GM23338 (cell line): ENCODE measurements at regions not wholly inside any gene's neighbourhood (a gene's known extent, or its start where the extent isn't known, plus 50 kb on each side); places are given as distances from the start of the nearest gene placed in this dataset.

ENCODE experiments used
- ATAC-seq: fragments of 200-7000 bp; cut with Tn5 transposase; 3 replicates; pipeline ENCODE4 v1.9.1; 2020
- DNase-seq: peaks from one replicate; pipeline ENCODE4 v3.0.0-alpha.2; 2015; ENCODE audit warnings: low spot score
- H2AFZ ChIP-seq: fragments of 200-600 bp; sonication (generic); 2 replicates; pipeline ENCODE4 v1.8.0; 2016; ENCODE audit warnings: antibody characterized with exemption, mild to moderate bottlenecking, moderate library complexity
- H3F3A ChIP-seq: fragments of 200-600 bp; sonication (generic); replicated peaks from 2 replicates; pipeline ENCODE4 v1.8.0; 2017; ENCODE audit warnings: antibody characterized with exemption, mixed run types, low read depth
- H3K27ac ChIP-seq: fragments of 200-600 bp; sonication (generic); 2 replicates; pipeline ENCODE4 v1.6.1; 2016; ENCODE audit warnings: low read depth
- H3K27me3 ChIP-seq: fragments of 200-600 bp; sonication (generic); 2 replicates; pipeline ENCODE4 v1.8.0; 2016; ENCODE audit warnings: mild to moderate bottlenecking, mixed run types, moderate library complexity; ENCODE audit not compliant: insufficient read depth
- H3K36me3 ChIP-seq: fragments of 200-600 bp; sonication (generic); 2 replicates; pipeline ENCODE4 v1.8.0; 2016; ENCODE audit warnings: mild to moderate bottlenecking; ENCODE audit not compliant: insufficient read depth
- H3K4me1 ChIP-seq: fragments of 200-600 bp; sonication (generic); 2 replicates; pipeline ENCODE4 v1.8.0; 2016; ENCODE audit warnings: mild to moderate bottlenecking, moderate library complexity; ENCODE audit not compliant: insufficient read depth
- H3K4me2 ChIP-seq: fragments of 200-600 bp; sonication (generic); 2 replicates; pipeline ENCODE4 v1.7.1; 2017; ENCODE audit warnings: mixed run types
- H3K4me3 ChIP-seq: fragments of 200-600 bp; sonication (generic); 2 replicates; pipeline ENCODE4 v1.6.1; 2016; ENCODE audit warnings: mixed run types
- H3K79me2 ChIP-seq: fragments of 200-600 bp; sonication (generic); replicated peaks from 2 replicates; pipeline ENCODE4 v1.8.0; 2017; ENCODE audit warnings: mild to moderate bottlenecking; ENCODE audit not compliant: insufficient read depth
- H3K9me2 ChIP-seq: fragments of 200-600 bp; sonication (generic); 2 replicates; pipeline ENCODE4 v1.8.0; 2017; ENCODE audit not compliant: insufficient read depth
- H4K20me1 ChIP-seq: fragments of 200-600 bp; sonication (generic); replicated peaks from 2 replicates; pipeline ENCODE4 v1.8.0; 2017; ENCODE audit warnings: mild to moderate bottlenecking; ENCODE audit not compliant: insufficient read depth
- H3K27ac Mint-ChIP-seq: 2 replicates; pipeline ENCODE4 v1.8.0; 2020; ENCODE audit warnings: inconsistent platforms, mild to moderate bottlenecking, moderate library complexity, mixed read lengths
- H3K27me3 Mint-ChIP-seq: 3 replicates; pipeline ENCODE4 v1.8.0; 2022; ENCODE audit warnings: low read depth, mild to moderate bottlenecking, moderate library complexity, mixed read lengths, inconsistent platforms; ENCODE audit not compliant: insufficient read depth, poor library complexity
- H3K36me3 Mint-ChIP-seq: 3 replicates; pipeline ENCODE4 v1.8.0; 2021; ENCODE audit warnings: low read depth, mild to moderate bottlenecking, inconsistent platforms, moderate library complexity, mixed read lengths
- H3K4me1 Mint-ChIP-seq: 3 replicates; pipeline ENCODE4 v1.8.0; 2020; ENCODE audit warnings: mild to moderate bottlenecking, inconsistent platforms, mixed read lengths
- H3K4me3 Mint-ChIP-seq: 3 replicates; pipeline ENCODE4 v1.8.0; 2021; ENCODE audit warnings: moderate library complexity, mild to moderate bottlenecking, inconsistent platforms, mixed read lengths
- H3K9me3 Mint-ChIP-seq: 3 replicates; pipeline ENCODE4 v1.8.0; 2020; ENCODE audit warnings: moderate library complexity, mild to moderate bottlenecking, inconsistent platforms, mixed read lengths
- CREB1 ChIP-seq: fragments of 250-450 bp; sonication (Bioruptor Pico); IDR thresholded peaks from 2 replicates; pipeline ENCODE4 v1.5.0; 2020; ENCODE audit warnings: low read depth, mild to moderate bottlenecking, moderate library complexity
- ETS1 ChIP-seq: IDR thresholded peaks from 2 replicates; pipeline ENCODE4 v1.6.1; 2016; ENCODE audit warnings: antibody characterized with exemption
- EZH2phosphoT487 ChIP-seq: fragments of 200-600 bp; sonication (generic); IDR thresholded peaks from one replicate; pipeline ENCODE4 v1.8.1; 2018; ENCODE audit warnings: antibody characterized with exemption; ENCODE audit not compliant: unreplicated experiment
- JUNB ChIP-seq: IDR thresholded peaks from one replicate; pipeline ENCODE4 v1.6.1; 2016; ENCODE audit warnings: antibody characterized with exemption; ENCODE audit not compliant: unreplicated experiment
- REST ChIP-seq: IDR thresholded peaks from one replicate; pipeline ENCODE4 v1.6.1; 2018; ENCODE audit warnings: antibody characterized with exemption; ENCODE audit not compliant: unreplicated experiment
- ZNF114 ChIP-seq: fragments of 250-450 bp; sonication (Bioruptor Pico); IDR thresholded peaks from 2 replicates; pipeline ENCODE4 v1.5.0; 2020; ENCODE audit warnings: mild to moderate bottlenecking, moderate library complexity
- ZNF331 ChIP-seq: fragments of 250-450 bp; sonication (Bioruptor Pico); IDR thresholded peaks from 2 replicates; pipeline ENCODE4 v1.5.0; 2020; ENCODE audit warnings: low read depth, mild to moderate bottlenecking, moderate library complexity
- TF ChIP-seq, protein P1 (sequence below), 2 experiments: fragments of 200-600 bp in 1 of 2; sonication (generic) in 1 of 2; conservative IDR thresholded peaks; 2 replicates each; pipeline versions ENCODE4 v1.5.1 to v1.6.1; 2016 to 2017; ENCODE audit warnings: antibody characterized with exemption in 2 of 2, low read depth in 2 of 2, mild to moderate bottlenecking in 2 of 2, moderate library complexity in 1 of 2

- Mint-ChIP-seq H3K4me1 (no peaks in the 10 kb centered on the region), H3K27me3 (no peaks in the 10 kb centered on the region), H3K27ac (no peak overlapping the region), H3K9me3 (no peaks in the 10 kb centered on the region), H3K4me3 (no peak overlapping the region), H3K36me3 (no peaks in the 10 kb centered on the region)
- ATAC-seq, result no peak
- no peaks in the 10 kb centered on the region for H3K79me2 ChIP-seq
- no peak overlapping the region for H3K4me2 ChIP-seq
- H3K4me3 ChIP-seq, result no peak overlapping the region
- no peaks in the 10 kb centered on the region for H3F3A ChIP-seq
- no peak for DNase-seq
- H3K36me3 ChIP-seq, result no peaks in the 10 kb centered on the region
- H3K4me1 ChIP-seq, result no peaks in the 10 kb centered on the region
- H2AFZ ChIP-seq, result no peak overlapping the region
- no peaks in the 10 kb centered on the region for H3K27me3 ChIP-seq
- H3K27ac ChIP-seq, result no peak overlapping the region
- TF ChIP-seq ZNF331 (CRISPR knock-in tag) (no peak), ZNF114 (no peak), EZH2phosphoT487 (no peak)
- no peaks in the 10 kb centered on the region for H3K9me2 ChIP-seq
- no peaks in the 10 kb centered on the region for H4K20me1 ChIP-seq
These were observed 186.7 kb downstream of the MAT2B start for GRCh38 chr5:163692091-163692490.

GRCh38 chr5:163695830-163696578 is 190.6 kb downstream of the MAT2B start:
- no peak overlapping the region for H3K4me2 ChIP-seq
- H3K4me1 Mint-ChIP-seq, result no peaks in the 10 kb centered on the region
- no peak overlapping the region for H3K4me3 Mint-ChIP-seq
- H3K4me3 ChIP-seq, result no peak overlapping the region
- ATAC-seq, result peak; percentile 100
- no peaks in the 10 kb centered on the region for H3K36me3 Mint-ChIP-seq
- H3F3A ChIP-seq, result no peaks in the 10 kb centered on the region
- DNase-seq, result peak; percentile 88
- H3K36me3 ChIP-seq, result no peaks in the 10 kb centered on the region
- H4K20me1 ChIP-seq, result no peaks in the 10 kb centered on the region
- no peak overlapping the region; the same call in 1 of the 2 replicates for H2AFZ ChIP-seq
- H3K9me2 ChIP-seq, result no peaks in the 10 kb centered on the region
- no peaks in the 10 kb centered on the region for H3K27me3 Mint-ChIP-seq
- no peak overlapping the region for H3K27ac Mint-ChIP-seq
- H3K79me2 ChIP-seq, result no peaks in the 10 kb centered on the region
- H3K27me3 ChIP-seq, result no peaks in the 10 kb centered on the region
- no peaks in the 10 kb centered on the region for H3K4me1 ChIP-seq
- H3K9me3 Mint-ChIP-seq, result no peaks in the 10 kb centered on the region
- no peak overlapping the region for H3K27ac ChIP-seq
- no peak for TF ChIP-seq JUNB
- TF ChIP-seq, protein P1, sequence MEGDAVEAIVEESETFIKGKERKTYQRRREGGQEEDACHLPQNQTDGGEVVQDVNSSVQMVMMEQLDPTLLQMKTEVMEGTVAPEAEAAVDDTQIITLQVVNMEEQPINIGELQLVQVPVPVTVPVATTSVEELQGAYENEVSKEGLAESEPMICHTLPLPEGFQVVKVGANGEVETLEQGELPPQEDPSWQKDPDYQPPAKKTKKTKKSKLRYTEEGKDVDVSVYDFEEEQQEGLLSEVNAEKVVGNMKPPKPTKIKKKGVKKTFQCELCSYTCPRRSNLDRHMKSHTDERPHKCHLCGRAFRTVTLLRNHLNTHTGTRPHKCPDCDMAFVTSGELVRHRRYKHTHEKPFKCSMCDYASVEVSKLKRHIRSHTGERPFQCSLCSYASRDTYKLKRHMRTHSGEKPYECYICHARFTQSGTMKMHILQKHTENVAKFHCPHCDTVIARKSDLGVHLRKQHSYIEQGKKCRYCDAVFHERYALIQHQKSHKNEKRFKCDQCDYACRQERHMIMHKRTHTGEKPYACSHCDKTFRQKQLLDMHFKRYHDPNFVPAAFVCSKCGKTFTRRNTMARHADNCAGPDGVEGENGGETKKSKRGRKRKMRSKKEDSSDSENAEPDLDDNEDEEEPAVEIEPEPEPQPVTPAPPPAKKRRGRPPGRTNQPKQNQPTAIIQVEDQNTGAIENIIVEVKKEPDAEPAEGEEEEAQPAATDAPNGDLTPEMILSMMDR (conservative IDR thresholded peaks at IDR 0.05; ENCODE audit: low read depth in 2 of 2), result peak; percentile 83 to 94
- no peak for TF ChIP-seq ZNF331 (CRISPR knock-in tag)
- TF ChIP-seq ETS1, result no peak
- TF ChIP-seq ZNF114, result no peak
- TF ChIP-seq CREB1 (CRISPR knock-in tag), result no peak
- no peak for TF ChIP-seq REST
